IPS DF 6.9 (cell line): ENCODE measurements at regions not wholly inside any gene's neighbourhood (a gene's known extent, or its start where the extent isn't known, plus 50 kb on each side); places are given as distances from the start of the nearest gene placed in this dataset.

ENCODE experiments used
- DNase-seq: peaks from one replicate; pipeline ENCODE4 v3.0.0-alpha.2; 2013; ENCODE audit warnings: low read depth, low spot score
- H3K27ac ChIP-seq: one replicate; pipeline ENCODE4 v1.5.1; 2013; ENCODE audit warnings: low read length, control low read depth
- H3K27me3 ChIP-seq: 2 replicates; pipeline ENCODE4 v1.6.1; 2013; ENCODE audit warnings: mild to moderate bottlenecking, low read length; ENCODE audit not compliant: control insufficient read depth, insufficient read depth
- H3K36me3 ChIP-seq: 2 replicates; pipeline ENCODE4 v1.6.1; 2013; ENCODE audit warnings: low read length; ENCODE audit not compliant: control insufficient read depth, insufficient read depth
- H3K4me1 ChIP-seq: 2 replicates; pipeline ENCODE4 v1.6.1; 2013; ENCODE audit warnings: low read length; ENCODE audit not compliant: control insufficient read depth, insufficient read depth
- H3K4me3 ChIP-seq: 2 replicates; pipeline ENCODE4 v1.5.1; 2013; ENCODE audit warnings: mild to moderate bottlenecking, low read length
- H3K9me3 ChIP-seq: 2 replicates; pipeline ENCODE4 v1.6.1; 2013; ENCODE audit warnings: low read length, inconsistent platforms; ENCODE audit not compliant: control insufficient read depth, insufficient read depth
- WGBS: extraction: QIAGEN DNeasy Blood & Tissue Kit; methylation state at CpG from one replicate; pipeline ENCODE4 v1.1.7; 2013; ENCODE audit warnings: mixed read lengths, missing lambda C conversion rate; ENCODE audit not compliant: insufficient read length, insufficient coverage; 5-methylcytosine and 5-hydroxymethylcytosine counted together

- no peak overlapping the region for H3K4me3 ChIP-seq
- no peaks in the 10 kb centered on the region for H3K27me3 ChIP-seq
- H3K9me3 ChIP-seq = no peaks in the 10 kb centered on the region
- no peak for DNase-seq
- H3K27ac ChIP-seq = no peak overlapping the region
- no peaks in the 10 kb centered on the region for H3K4me1 ChIP-seq
- H3K36me3 ChIP-seq = no peaks in the 10 kb centered on the region
- WGBS = no CpG with 5 or more reads among the region's 3 CpGs
Measured at GRCh38 chr12:87086118-87086891, 830.1 kb upstream of the MGAT4C start.

- Histone ChIP-seq H3K9me3 (no peaks in the 10 kb centered on the region), H3K4me3 (no peak overlapping the region), H3K27me3 (no peaks in the 10 kb centered on the region), H3K4me1 (no peaks in the 10 kb centered on the region), H3K36me3 (no peaks in the 10 kb centered on the region), H3K27ac (no peak overlapping the region)
- no peak for DNase-seq
Measured at GRCh38 chr12:87085286-87085685, 829.1 kb upstream of the MGAT4C start.

GRCh38 chr12:87082756-87083155 lies 826.6 kb upstream of the MGAT4C start:
- no peaks in the 10 kb centered on the region for H3K27me3 ChIP-seq

GRCh38 chr12:87074781-87075180 lies 818.6 kb upstream of the MGAT4C start:
- no peak for DNase-seq
- WGBS = no CpG with 5 or more reads among the region's 2 CpGs
- Histone ChIP-seq H3K4me3 (no peak overlapping the region), H3K9me3 (no peaks in the 10 kb centered on the region), H3K27ac (no peak overlapping the region), H3K4me1 (no peaks in the 10 kb centered on the region), H3K36me3 (no peaks in the 10 kb centered on the region), H3K27me3 (no peaks in the 10 kb centered on the region)

More at GRCh38 chr12:87082756-87083155, 826.6 kb upstream of the MGAT4C start:
- Histone ChIP-seq H3K4me1 (no peaks in the 10 kb centered on the region), H3K4me3 (no peak overlapping the region), H3K27ac (no peak overlapping the region), H3K9me3 (no peaks in the 10 kb centered on the region), H3K36me3 (no peaks in the 10 kb centered on the region)
- no peak for DNase-seq
- no CpG with 5 or more reads among the region's 2 CpGs for WGBS

GRCh38 chr12:87066326-87066725 lies 810.1 kb upstream of the MGAT4C start:
- H3K4me3 ChIP-seq = no peak overlapping the region
- H3K36me3 ChIP-seq = no peaks in the 10 kb centered on the region
- H3K27me3 ChIP-seq = no peaks in the 10 kb centered on the region
- no peak for DNase-seq
- no peak overlapping the region for H3K27ac ChIP-seq
- H3K9me3 ChIP-seq = no peaks in the 10 kb centered on the region
- no peaks in the 10 kb centered on the region for H3K4me1 ChIP-seq
- no CpG with 5 or more reads among the region's 2 CpGs for WGBS

DNA sequence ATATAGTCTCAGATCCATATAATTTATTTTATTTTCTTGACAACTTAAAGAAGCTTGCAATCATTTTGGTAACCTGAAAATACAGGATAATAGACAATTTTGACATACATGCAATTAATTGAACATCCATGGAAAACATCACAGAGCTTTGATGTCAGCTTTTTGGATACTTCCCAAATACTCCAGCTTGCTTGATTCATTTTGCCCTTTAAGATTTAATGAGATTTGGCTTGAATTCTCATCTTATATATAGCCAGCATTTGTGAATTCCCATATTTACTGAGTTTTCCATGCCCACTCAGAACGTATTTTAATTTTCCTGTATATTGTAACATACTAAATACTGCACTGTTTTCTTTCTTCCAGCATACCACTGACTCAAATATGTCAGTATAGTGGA lies 803.0 kb upstream of the MGAT4C start:
- no peaks in the 10 kb centered on the region for H3K9me3 ChIP-seq
- DNase-seq = no peak
- no peaks in the 10 kb centered on the region for H3K36me3 ChIP-seq
- no peak overlapping the region for H3K4me3 ChIP-seq
- H3K27ac ChIP-seq = no peak overlapping the region
- WGBS = no CpG with 5 or more reads among the region's 1 CpG
- no peaks in the 10 kb centered on the region for H3K4me1 ChIP-seq
- H3K27me3 ChIP-seq = no peaks in the 10 kb centered on the region

DNA sequence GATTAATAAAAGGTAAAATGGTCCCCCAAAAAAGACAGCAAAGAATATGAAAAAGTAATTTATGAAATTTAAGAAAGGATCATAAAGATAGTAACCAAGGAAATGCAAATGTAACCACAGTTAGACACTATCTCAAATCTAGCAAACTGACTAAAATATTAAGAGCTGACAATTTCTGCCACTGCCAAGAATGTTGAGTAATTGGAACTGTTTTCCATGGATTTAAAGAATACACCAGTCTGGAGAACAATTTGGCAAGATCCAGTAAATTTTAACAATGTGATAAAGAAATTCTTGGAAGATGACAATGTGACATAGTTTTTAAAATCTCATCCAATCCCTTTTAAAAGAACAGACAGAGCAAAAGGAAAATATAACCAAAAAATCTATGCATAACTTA lies 798.0 kb upstream of the MGAT4C start:
- H3K4me3 ChIP-seq = no peak overlapping the region
- H3K27me3 ChIP-seq = no peaks in the 10 kb centered on the region
- no peaks in the 10 kb centered on the region for H3K4me1 ChIP-seq
- no peak overlapping the region for H3K27ac ChIP-seq
- H3K36me3 ChIP-seq = no peaks in the 10 kb centered on the region
- DNase-seq = no peak
- no peaks in the 10 kb centered on the region for H3K9me3 ChIP-seq

- H3K4me3 ChIP-seq = no peak overlapping the region
- H3K36me3 ChIP-seq = no peaks in the 10 kb centered on the region
- no peaks in the 10 kb centered on the region for H3K9me3 ChIP-seq
- no peak overlapping the region for H3K27ac ChIP-seq
- no CpG with 5 or more reads among the region's 1 CpG for WGBS
- no peaks in the 10 kb centered on the region for H3K4me1 ChIP-seq
- no peaks in the 10 kb centered on the region for H3K27me3 ChIP-seq
- DNase-seq = no peak
Measured at GRCh38 chr12:87051621-87052020, 795.4 kb upstream of the MGAT4C start.

DNA sequence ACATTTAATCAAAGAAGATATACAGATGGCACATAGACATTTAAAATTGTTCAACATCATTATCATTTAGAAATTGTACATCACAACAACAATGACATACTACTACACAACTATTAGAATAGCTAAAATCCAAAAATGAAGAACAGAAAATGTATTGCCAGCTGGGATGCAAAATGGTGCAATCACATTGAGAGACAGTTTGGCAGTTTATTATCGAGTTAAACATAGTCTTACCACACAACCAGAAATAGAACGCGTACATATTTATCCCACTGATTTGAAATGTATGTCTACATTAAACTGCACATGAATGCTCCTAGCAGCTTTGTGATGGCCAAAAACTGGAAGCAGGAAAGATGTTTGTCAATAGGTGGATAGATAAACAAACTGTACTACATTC lies 791.5 kb upstream of the MGAT4C start:
- Histone ChIP-seq H3K36me3 (no peaks in the 10 kb centered on the region), H3K9me3 (no peaks in the 10 kb centered on the region), H3K27ac (no peak overlapping the region), H3K4me1 (no peaks in the 10 kb centered on the region), H3K4me3 (no peak overlapping the region), H3K27me3 (no peaks in the 10 kb centered on the region)
- no CpG with 5 or more reads among the region's 3 CpGs for WGBS
- DNase-seq = no peak

DNA sequence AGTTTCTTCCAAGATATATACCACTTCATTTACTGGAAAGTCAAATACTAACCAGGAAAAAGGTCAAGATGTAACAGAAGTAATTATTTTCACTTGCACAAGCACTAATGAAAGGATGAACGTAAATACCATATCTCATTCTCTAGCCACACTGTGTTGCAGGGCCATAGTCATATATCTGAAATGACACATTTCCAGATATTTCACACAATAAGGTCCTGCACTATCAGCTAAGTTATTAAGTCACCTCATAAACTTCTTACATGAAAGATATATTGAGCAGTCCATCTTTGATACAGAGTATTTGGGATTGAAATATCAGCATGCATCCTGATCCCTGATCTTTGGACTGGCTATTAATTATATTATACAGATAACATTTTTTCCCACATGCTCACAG lies 783.3 kb upstream of the MGAT4C start:
- Histone ChIP-seq H3K27ac (no peak overlapping the region), H3K27me3 (no peaks in the 10 kb centered on the region), H3K4me1 (no peaks in the 10 kb centered on the region), H3K4me3 (no peak overlapping the region), H3K9me3 (no peaks in the 10 kb centered on the region), H3K36me3 (no peaks in the 10 kb centered on the region)
- no peak for DNase-seq
- no CpG with 5 or more reads among the region's 1 CpG for WGBS

DNA sequence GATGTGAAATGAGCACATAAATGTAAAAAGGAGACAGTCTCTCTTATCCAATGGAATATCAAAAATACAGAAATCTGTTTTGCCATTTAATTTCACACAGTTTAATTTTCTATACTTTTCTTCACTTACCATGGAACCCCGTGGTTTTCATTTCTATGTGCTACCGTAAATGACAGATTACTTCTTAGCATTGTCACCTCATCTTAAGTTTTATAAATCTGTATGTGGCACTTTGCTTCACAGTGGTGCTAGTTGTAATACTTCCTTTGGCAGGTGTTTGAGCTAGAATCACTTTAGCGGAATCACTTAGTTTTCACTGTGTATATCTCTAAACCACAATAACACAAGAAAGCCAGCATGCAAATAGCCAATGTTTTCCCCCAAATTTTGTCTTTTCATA lies 781.9 kb upstream of the MGAT4C start:
- WGBS = no CpG with 5 or more reads among the region's 3 CpGs
- DNase-seq = no peak
- Histone ChIP-seq H3K27ac (no peak overlapping the region), H3K4me3 (no peak overlapping the region), H3K4me1 (no peaks in the 10 kb centered on the region), H3K9me3 (no peaks in the 10 kb centered on the region), H3K36me3 (no peaks in the 10 kb centered on the region), H3K27me3 (no peaks in the 10 kb centered on the region)
